ENCODE measurements at regions not wholly inside any gene's neighbourhood (a gene's known extent, or its start where the extent isn't known, plus 50 kb on each side); places are given as distances from the start of the nearest gene placed in this dataset.

- no peak for TF ChIP-seq TSHZ1 (tag by site-specific recombination; IDR thresholded peaks at IDR 0.05; ENCODE audit: borderline replicate concordance)
- no peak for TF ChIP-seq ZNF24 (tag by site-specific recombination; IDR thresholded peaks at IDR 0.05)
- no peak for TF ChIP-seq ZNF561 (tag by site-specific recombination; IDR thresholded peaks at IDR 0.05; ENCODE audit: borderline replicate concordance)
- TF ChIP-seq ZNF449 (tag by site-specific recombination; IDR thresholded peaks at IDR 0.05), result no peak
- no peak for TF ChIP-seq ZNF792 (tag by site-specific recombination; IDR thresholded peaks at IDR 0.05)
- no peak for TF ChIP-seq PRDM1 (tag by site-specific recombination; IDR thresholded peaks at IDR 0.05)
- no peak for TF ChIP-seq KLF9 (tag by site-specific recombination; IDR thresholded peaks at IDR 0.05; ENCODE audit: low read depth)
- TF ChIP-seq KLF1 (tag by site-specific recombination; IDR thresholded peaks at IDR 0.05), result no peak
- no peak for TF ChIP-seq ZNF558 (tag by site-specific recombination; IDR thresholded peaks at IDR 0.05)
Observed at GRCh38 chr16:8053437-8053836, 536.9 kb downstream of the TMEM114 start (continued).

GRCh38 chr16:8048433-8048832 lies 541.9 kb downstream of the TMEM114 start:
- Histone ChIP-seq H3K4me1 (ENCODE audit: control insufficient read depth, insufficient read depth, low read length) (no peaks in the 10 kb centered on the region), H3K27ac (ENCODE audit: extremely low read depth, low read depth, low read length) (no peak overlapping the region), H3K36me3 (ENCODE audit: control insufficient read depth in 2 of 2, insufficient read depth in 1 of 2, low read length in 2 of 2) (no peaks in the 10 kb centered on the region), H3K4me3 (ENCODE audit: low read depth, low read length) (no peak overlapping the region), H3K9me3 (ENCODE audit: control insufficient read depth, insufficient read depth, low read depth, low read length) (no peaks in the 10 kb centered on the region)
- no peak for TF ChIP-seq GLIS2 (tag by site-specific recombination; IDR thresholded peaks at IDR 0.05)
- TF ChIP-seq ZNF76 (tag by site-specific recombination; IDR thresholded peaks at IDR 0.05; ENCODE audit: borderline replicate concordance, low read depth), result no peak
- no peak for TF ChIP-seq ZNF10 (tag by site-specific recombination; IDR thresholded peaks at IDR 0.05)
- no peak for TF ChIP-seq KLF1 (tag by site-specific recombination; IDR thresholded peaks at IDR 0.05)
- TF ChIP-seq ZNF426 (tag by site-specific recombination; IDR thresholded peaks at IDR 0.05), result no peak
- TF ChIP-seq ZNF239 (tag by site-specific recombination; IDR thresholded peaks at IDR 0.05), result no peak
- TF ChIP-seq GLI4 (tag by site-specific recombination; IDR thresholded peaks at IDR 0.05), result no peak
- ChIA-PET CTCF (no interaction called here), POLR2A (no interaction called here)

- Histone ChIP-seq H3K27ac (ENCODE audit: extremely low read depth, low read depth, low read length) (no peak overlapping the region), H3K9me3 (ENCODE audit: control insufficient read depth, insufficient read depth, low read depth, low read length) (no peaks in the 10 kb centered on the region), H3K4me3 (ENCODE audit: low read depth, low read length) (no peak overlapping the region), H3K4me1 (ENCODE audit: control insufficient read depth, insufficient read depth, low read length) (no peaks in the 10 kb centered on the region), H3K36me3 (ENCODE audit: control insufficient read depth in 2 of 2, insufficient read depth in 1 of 2, low read length in 2 of 2) (no peaks in the 10 kb centered on the region)
- CTCF ChIA-PET, result no interaction called here
- POLR2A ChIA-PET, result no interaction called here
- TF ChIP-seq ZNF37A (tag by site-specific recombination; IDR thresholded peaks at IDR 0.05), result no peak
- no peak for TF ChIP-seq ZNF350 (tag by site-specific recombination; IDR thresholded peaks at IDR 0.05)
- TF ChIP-seq ZNF26 (tag by site-specific recombination; IDR thresholded peaks at IDR 0.05), result no peak
- TF ChIP-seq ZNF707 (tag by site-specific recombination; IDR thresholded peaks at IDR 0.05), result no peak
- no peak for TF ChIP-seq EGR2 (tag by site-specific recombination; IDR thresholded peaks at IDR 0.05; ENCODE audit: low read depth)
- no peak for TF ChIP-seq ZNF701 (tag by site-specific recombination; IDR thresholded peaks at IDR 0.05)
- TF ChIP-seq PATZ1 (tag by site-specific recombination; IDR thresholded peaks at IDR 0.05), result no peak
- TF ChIP-seq ZFP41 (tag by site-specific recombination; IDR thresholded peaks at IDR 0.05; ENCODE audit: borderline replicate concordance), result no peak
- no peak for TF ChIP-seq ZNF121 (tag by site-specific recombination; IDR thresholded peaks at IDR 0.05)
- no peak for TF ChIP-seq GLI4 (tag by site-specific recombination; IDR thresholded peaks at IDR 0.05)
- TF ChIP-seq ZNF112 (tag by site-specific recombination; IDR thresholded peaks at IDR 0.05), result no peak
- no peak for TF ChIP-seq ZNF133 (tag by site-specific recombination; IDR thresholded peaks at IDR 0.05)
- no peak for TF ChIP-seq ZNF76 (tag by site-specific recombination; IDR thresholded peaks at IDR 0.05; ENCODE audit: borderline replicate concordance, low read depth)
- TF ChIP-seq ZNF501 (tag by site-specific recombination; IDR thresholded peaks at IDR 0.05), result no peak
- no peak for TF ChIP-seq ZNF48 (tag by site-specific recombination; IDR thresholded peaks at IDR 0.05)
Observed at GRCh38 chr16:8047736-8048135, 542.6 kb downstream of the TMEM114 start.
